Endodermal cell (in vitro differentiated cells): ENCODE measurements at regions not wholly inside any gene's neighbourhood (a gene's known extent, or its start where the extent isn't known, plus 50 kb on each side); places are given as distances from the start of the nearest gene placed in this dataset.

Experiments
- DNase-seq: peaks from one replicate; pipeline ENCODE4 v3.0.0-alpha.2; 2017
- H3K27ac ChIP-seq: 2 replicates; pipeline ENCODE4 v1.5.1; 2013; ENCODE audit warnings: mild to moderate bottlenecking, low read depth, low read length, moderate library complexity
- H3K27me3 ChIP-seq: 2 replicates; pipeline ENCODE4 v1.6.1; 2013; ENCODE audit warnings: mild to moderate bottlenecking, low read length, moderate library complexity; ENCODE audit not compliant: insufficient read depth, control insufficient read depth, poor library complexity, severe bottlenecking
- H3K36me3 ChIP-seq: 2 replicates; pipeline ENCODE4 v1.7.0; 2013; ENCODE audit warnings: mild to moderate bottlenecking, low read length, moderate library complexity; ENCODE audit not compliant: control insufficient read depth, insufficient read depth
- H3K4me1 ChIP-seq: one replicate; pipeline ENCODE4 v1.7.0; 2013; ENCODE audit warnings: low read length; ENCODE audit not compliant: control insufficient read depth, insufficient read depth
- H3K4me3 ChIP-seq: 2 replicates; pipeline ENCODE4 v1.5.1; 2013; ENCODE audit warnings: mild to moderate bottlenecking, low read length, moderate library complexity
- H3K9ac ChIP-seq: 2 replicates; pipeline ENCODE4 v1.6.1; 2013; ENCODE audit warnings: mild to moderate bottlenecking, low read length, moderate library complexity; ENCODE audit not compliant: poor library complexity, severe bottlenecking; ENCODE audit errors: extremely low read depth
- H3K9me3 ChIP-seq: 2 replicates; pipeline ENCODE4 v1.6.1; 2013; ENCODE audit warnings: mild to moderate bottlenecking, low read length, moderate library complexity; ENCODE audit not compliant: control insufficient read depth
- H3K27ac Mint-ChIP-seq: 2 replicates; pipeline ENCODE4 v1.8.0; 2020; ENCODE audit warnings: mixed read lengths
- H3K27me3 Mint-ChIP-seq: 2 replicates; pipeline ENCODE4 v1.8.0; 2021; ENCODE audit warnings: mild to moderate bottlenecking, mixed read lengths; ENCODE audit not compliant: insufficient read depth
- H3K36me3 Mint-ChIP-seq: 2 replicates; pipeline ENCODE4 v1.8.0; 2020; ENCODE audit warnings: low read depth, mixed read lengths
- H3K4me1 Mint-ChIP-seq: 2 replicates; pipeline ENCODE4 v1.8.0; 2020; ENCODE audit warnings: mixed read lengths
- H3K4me3 Mint-ChIP-seq: 2 replicates; pipeline ENCODE4 v1.8.0; 2020; ENCODE audit warnings: mild to moderate bottlenecking, moderate library complexity, mixed read lengths
- H3K9me3 Mint-ChIP-seq: 2 replicates; pipeline ENCODE4 v1.8.0; 2020; ENCODE audit warnings: mild to moderate bottlenecking, mixed read lengths
- WGBS, 2 experiments: methylation state at CpG; one replicate each; pipeline versions ENCODE4 v1.1.5 to v1.1.7; 2013; ENCODE audit warnings: missing lambda C conversion rate in 2 of 2, mixed read lengths in 1 of 2; ENCODE audit not compliant: insufficient coverage in 1 of 2, insufficient read length in 1 of 2; 5-methylcytosine and 5-hydroxymethylcytosine counted together
- TF ChIP-seq, protein P1 (sequence below): fragments of 200-600 bp; sonication (generic); conservative IDR thresholded peaks from 2 replicates; pipeline ENCODE4 v1.5.0; 2021; ENCODE audit warnings: antibody characterized with exemption, mild to moderate bottlenecking

DNA sequence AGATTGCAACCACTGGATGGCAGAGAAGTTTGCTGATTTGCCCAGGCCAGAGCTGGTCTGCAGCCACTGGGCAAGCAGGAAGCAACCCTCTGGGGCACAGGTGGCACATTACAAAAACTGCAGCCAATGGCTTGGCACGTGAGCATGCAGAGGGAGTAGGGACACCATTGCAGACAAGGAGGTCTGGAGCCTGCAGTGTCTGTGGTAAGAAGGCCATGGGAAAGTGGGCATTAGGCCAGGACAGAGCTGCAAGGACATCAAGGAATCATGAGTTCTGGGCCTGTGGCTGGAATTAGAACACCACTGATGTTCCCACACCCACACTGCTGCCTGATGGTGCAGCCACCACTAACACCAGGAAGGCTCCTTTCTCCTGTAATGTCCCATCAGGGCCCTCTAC, 113.0 kb downstream of the TSEN15 start:
- H3K27me3 Mint-ChIP-seq, result peaks cover 14% of the 10 kb centered on the region
- Histone ChIP-seq H3K27ac (no peak overlapping the region), H3K4me1 (no peaks in the 10 kb centered on the region), H3K9me3 (peaks cover 8% of the 10 kb centered on the region), H3K36me3 (no peaks in the 10 kb centered on the region), H3K27me3 (peaks cover 1% of the 10 kb centered on the region), H3K9ac (no peak overlapping the region), H3K4me3 (no peak overlapping the region)
- no peaks in the 10 kb centered on the region for H3K9me3 Mint-ChIP-seq
- TF ChIP-seq, protein P1, sequence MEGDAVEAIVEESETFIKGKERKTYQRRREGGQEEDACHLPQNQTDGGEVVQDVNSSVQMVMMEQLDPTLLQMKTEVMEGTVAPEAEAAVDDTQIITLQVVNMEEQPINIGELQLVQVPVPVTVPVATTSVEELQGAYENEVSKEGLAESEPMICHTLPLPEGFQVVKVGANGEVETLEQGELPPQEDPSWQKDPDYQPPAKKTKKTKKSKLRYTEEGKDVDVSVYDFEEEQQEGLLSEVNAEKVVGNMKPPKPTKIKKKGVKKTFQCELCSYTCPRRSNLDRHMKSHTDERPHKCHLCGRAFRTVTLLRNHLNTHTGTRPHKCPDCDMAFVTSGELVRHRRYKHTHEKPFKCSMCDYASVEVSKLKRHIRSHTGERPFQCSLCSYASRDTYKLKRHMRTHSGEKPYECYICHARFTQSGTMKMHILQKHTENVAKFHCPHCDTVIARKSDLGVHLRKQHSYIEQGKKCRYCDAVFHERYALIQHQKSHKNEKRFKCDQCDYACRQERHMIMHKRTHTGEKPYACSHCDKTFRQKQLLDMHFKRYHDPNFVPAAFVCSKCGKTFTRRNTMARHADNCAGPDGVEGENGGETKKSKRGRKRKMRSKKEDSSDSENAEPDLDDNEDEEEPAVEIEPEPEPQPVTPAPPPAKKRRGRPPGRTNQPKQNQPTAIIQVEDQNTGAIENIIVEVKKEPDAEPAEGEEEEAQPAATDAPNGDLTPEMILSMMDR, result no peak
- no peak for DNase-seq
- WGBS, 2 experiments, result 96 to 100% methylated on average over 1 of the region's 1 CpG
- H3K4me3 Mint-ChIP-seq, result no peak overlapping the region
- no peaks in the 10 kb centered on the region for H3K4me1 Mint-ChIP-seq
- H3K36me3 Mint-ChIP-seq, result no peaks in the 10 kb centered on the region
- H3K27ac Mint-ChIP-seq, result no peak overlapping the region

DNA sequence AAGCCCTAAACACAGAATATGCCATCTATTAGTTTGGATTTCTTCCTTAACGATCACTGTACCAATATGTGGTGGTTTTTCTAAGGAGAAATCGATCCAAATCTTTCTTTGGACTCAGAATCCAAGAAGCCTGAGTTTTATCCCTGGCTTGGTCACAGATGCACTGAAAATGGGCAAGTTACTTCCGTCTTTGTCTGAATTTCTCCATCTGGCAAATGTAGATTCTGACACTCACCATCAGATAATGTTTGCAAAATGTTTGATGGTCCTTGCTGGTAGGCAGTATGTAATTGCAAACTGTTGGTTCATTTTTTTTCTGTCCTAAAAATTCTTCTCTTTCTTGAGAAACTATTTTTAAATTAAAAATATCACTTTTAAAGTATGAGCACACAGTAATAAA, 115.0 kb downstream of the TSEN15 start:
- DNase-seq, result no peak
- Mint-ChIP-seq H3K4me1 (no peaks in the 10 kb centered on the region), H3K9me3 (no peaks in the 10 kb centered on the region), H3K27ac (no peak overlapping the region), H3K4me3 (no peak overlapping the region), H3K36me3 (no peaks in the 10 kb centered on the region), H3K27me3 (peaks cover 14% of the 10 kb centered on the region)
- no peaks in the 10 kb centered on the region for H3K27me3 ChIP-seq
- 96 to 97% methylated on average over 3 of the region's 3 CpGs for WGBS, 2 experiments
- no peaks in the 10 kb centered on the region for H3K4me1 ChIP-seq
- H3K9me3 ChIP-seq, result peaks cover 8% of the 10 kb centered on the region
- H3K9ac ChIP-seq, result no peak overlapping the region
- TF ChIP-seq, protein P1, result no peak
- no peaks in the 10 kb centered on the region for H3K36me3 ChIP-seq
- no peak overlapping the region for H3K4me3 ChIP-seq
- no peak overlapping the region for H3K27ac ChIP-seq

DNA sequence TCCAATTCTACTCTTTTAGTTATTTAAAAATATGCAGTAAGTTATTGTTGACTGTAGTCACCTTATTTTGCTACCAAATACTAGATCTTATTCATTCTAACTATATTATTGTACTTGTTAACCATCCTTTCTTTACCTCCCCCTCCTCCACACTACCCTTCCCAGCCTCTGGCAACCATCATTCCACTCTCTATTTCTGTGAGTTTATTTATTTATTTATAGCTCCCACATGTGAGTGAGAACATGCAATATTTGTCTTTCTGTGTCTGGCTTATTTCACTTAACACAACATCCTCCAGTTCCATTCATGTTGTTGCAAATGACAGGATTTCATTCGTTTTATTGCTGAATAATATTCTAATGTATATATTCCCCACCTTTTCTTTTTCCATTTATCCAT, 115.8 kb downstream of the TSEN15 start:
- Histone ChIP-seq H3K9me3 (peaks cover 8% of the 10 kb centered on the region), H3K4me1 (no peaks in the 10 kb centered on the region), H3K27me3 (no peaks in the 10 kb centered on the region), H3K36me3 (no peaks in the 10 kb centered on the region), H3K27ac (no peak overlapping the region), H3K9ac (no peak overlapping the region), H3K4me3 (no peak overlapping the region)
- H3K36me3 Mint-ChIP-seq, result no peaks in the 10 kb centered on the region
- 100% methylated on average over 1 of the region's 1 CpG for WGBS, 2 experiments
- no peaks in the 10 kb centered on the region for H3K4me1 Mint-ChIP-seq
- TF ChIP-seq, protein P1, result no peak
- peaks cover 17% of the 10 kb centered on the region for H3K27me3 Mint-ChIP-seq
- no peak for DNase-seq
- no peaks in the 10 kb centered on the region for H3K9me3 Mint-ChIP-seq
- H3K4me3 Mint-ChIP-seq, result no peak overlapping the region
- no peak overlapping the region for H3K27ac Mint-ChIP-seq
